CD4-positive, alpha-beta T cell (primary cell): ENCODE measurements at regions not wholly inside any gene's neighbourhood (a gene's known extent, or its start where the extent isn't known, plus 50 kb on each side); places are given as distances from the start of the nearest gene placed in this dataset.

ENCODE experiments used
- ATAC-seq: fragments of 200-7000 bp; cut with Tn5 transposase; one replicate; pipeline ENCODE4 v1.10.0; 2022; ENCODE audit warnings: mild to moderate bottlenecking; ENCODE audit not compliant: poor library complexity
- CTCF ChIA-PET: fragments of 350-600 bp; sonication (Branson Sonifier 250); formaldehyde crosslinking; loops from one replicate; lab custom pipeline; 2021; ENCODE audit warnings: antibody characterized with exemption, inconsistent platforms; lab: Charles Lee
- POLR2A ChIA-PET: fragments of 350-600 bp; sonication (Branson Sonifier 250); formaldehyde crosslinking; loops from one replicate; lab custom pipeline; 2021; ENCODE audit warnings: antibody characterized with exemption, inconsistent platforms; lab: Charles Lee
- DNase-seq, 14 experiments: peaks; one replicate each; pipeline ENCODE4 v3.0.0-alpha.2; 2013 to 2020; ENCODE audit warnings: mixed read lengths in 2 of 14
- H3K27ac ChIP-seq, 2 donors: one replicate each; pipeline versions ENCODE4 v1.5.1 to v1.7.0; 2013; ENCODE audit warnings: low read length in 2 of 2, low read depth in 1 of 2, mild to moderate bottlenecking in 1 of 2
- H3K27me3 ChIP-seq, 2 experiments: 1 replicate in 1 of 2; 2 replicates in 1 of 2; pipeline versions ENCODE4 v1.6.1 to v1.7.0; 2013; ENCODE audit warnings: low read length in 2 of 2, control low read depth in 1 of 2, mild to moderate bottlenecking in 1 of 2, moderate library complexity in 1 of 2; ENCODE audit not compliant: insufficient read depth in 2 of 2, control insufficient read depth in 1 of 2
- H3K36me3 ChIP-seq: one replicate; pipeline ENCODE4 v1.6.1; 2013; ENCODE audit warnings: low read length, control low read depth; ENCODE audit not compliant: insufficient read depth
- H3K4me1 ChIP-seq: one replicate; pipeline ENCODE4 v1.6.1; 2013; ENCODE audit warnings: low read length, control low read depth; ENCODE audit not compliant: insufficient read depth
- H3K4me3 ChIP-seq: one replicate; pipeline ENCODE4 v1.5.1; 2013; ENCODE audit warnings: mild to moderate bottlenecking, low read length, moderate library complexity
- H3K9me3 ChIP-seq, 2 experiments: 1 replicate in 1 of 2; 2 replicates in 1 of 2; pipeline versions ENCODE4 v1.6.1 to v1.7.0; 2013; ENCODE audit warnings: low read length in 2 of 2, mild to moderate bottlenecking in 2 of 2, control low read depth in 1 of 2, moderate library complexity in 1 of 2; ENCODE audit not compliant: control insufficient read depth in 1 of 2, insufficient read depth in 1 of 2
- H3K27ac Mint-ChIP-seq: one replicate; pipeline ENCODE4 v1.8.0; 2020; ENCODE audit warnings: mixed read lengths
- H3K27me3 Mint-ChIP-seq: one replicate; pipeline ENCODE4 v1.8.0; 2021; ENCODE audit warnings: mixed read lengths
- H3K36me3 Mint-ChIP-seq: one replicate; pipeline ENCODE4 v1.8.0; 2021; ENCODE audit warnings: low read depth, mixed read lengths
- H3K4me1 Mint-ChIP-seq: one replicate; pipeline ENCODE4 v1.8.0; 2021; ENCODE audit warnings: low read depth, mixed read lengths
- H3K4me3 Mint-ChIP-seq: one replicate; pipeline ENCODE4 v1.8.0; 2020; ENCODE audit warnings: mild to moderate bottlenecking, mixed read lengths
- H3K9me3 Mint-ChIP-seq: one replicate; pipeline ENCODE4 v1.8.0; 2020; ENCODE audit warnings: mixed read lengths
- CTCF ChIP-seq: fragments of 200-600 bp; IDR thresholded peaks from one replicate; pipeline ENCODE4 v1.8.0; 2022; ENCODE audit warnings: antibody characterized with exemption, mild to moderate bottlenecking
- intact Hi-C, 2 experiments: fragments of 100-400 bp; cut with DNase I in 1 of 2; cut with micrococcal nuclease in 1 of 2; formaldehyde crosslinking; loops; one replicate each; pipeline versions ENCODE4 v1.15.1 to v1.9.0; 2023 to 2025; cut with DNase I, micrococcal nuclease

GRCh38 chr3:88632226-88632625, 475.2 kb upstream of the EPHA3 start:
- no peak overlapping the region for H3K27ac Mint-ChIP-seq
- H3K36me3 Mint-ChIP-seq = no peaks in the 10 kb centered on the region
- DNase-seq (no peak), ATAC-seq (no peak)
- peaks cover 0 to 3% of the 10 kb centered on the region in 2 experiments for H3K9me3 ChIP-seq
- no peaks in the 10 kb centered on the region for H3K27me3 ChIP-seq
- H3K4me3 Mint-ChIP-seq = no peak overlapping the region
- H3K4me1 ChIP-seq = no peaks in the 10 kb centered on the region
- H3K4me3 ChIP-seq = no peak overlapping the region
- H3K4me1 Mint-ChIP-seq = no peaks in the 10 kb centered on the region
- H3K9me3 Mint-ChIP-seq = peaks cover 11% of the 10 kb centered on the region
- POLR2A ChIA-PET = no interaction called here
- CTCF ChIA-PET = no interaction called here
- no peak overlapping the region for H3K27ac ChIP-seq
- intact Hi-C loops = no loop called here
- no peaks in the 10 kb centered on the region for H3K36me3 ChIP-seq
- no peak for TF ChIP-seq CTCF
- H3K27me3 Mint-ChIP-seq = no peaks in the 10 kb centered on the region

- CTCF ChIA-PET = no interaction called here
- H3K27ac ChIP-seq = no peak overlapping the region
- H3K27ac Mint-ChIP-seq = no peak overlapping the region
- H3K36me3 Mint-ChIP-seq = no peaks in the 10 kb centered on the region
- POLR2A ChIA-PET = no interaction called here
- no peak for TF ChIP-seq CTCF
- ATAC-seq = no peak
- peaks cover 0 to 9% of the 10 kb centered on the region in 2 experiments for H3K9me3 ChIP-seq
- no peaks in the 10 kb centered on the region for H3K27me3 ChIP-seq
- peaks cover 15% of the 10 kb centered on the region for H3K9me3 Mint-ChIP-seq
- H3K27me3 Mint-ChIP-seq = no peaks in the 10 kb centered on the region
- H3K4me1 Mint-ChIP-seq = no peaks in the 10 kb centered on the region
- no peaks in the 10 kb centered on the region for H3K4me1 ChIP-seq
- no peak for DNase-seq
- H3K4me3 Mint-ChIP-seq = no peak overlapping the region
- no peaks in the 10 kb centered on the region for H3K36me3 ChIP-seq
- H3K4me3 ChIP-seq = no peak overlapping the region
- intact Hi-C loops = no loop called here
Measured at GRCh38 chr3:88640581-88640980, 466.8 kb upstream of the EPHA3 start.

- ChIA-PET POLR2A (no interaction called here), CTCF (no interaction called here)
- no peak overlapping the region for H3K27ac Mint-ChIP-seq
Measured at GRCh38 chr3:88641033-88641604, 466.3 kb upstream of the EPHA3 start.

More at GRCh38 chr3:88641033-88641604, 466.3 kb upstream of the EPHA3 start:
- Histone ChIP-seq H3K27me3 (no peaks in the 10 kb centered on the region), H3K4me1 (no peaks in the 10 kb centered on the region), H3K4me3 (no peak overlapping the region), H3K36me3 (no peaks in the 10 kb centered on the region), H3K9me3 (peaks cover 0 to 9% of the 10 kb centered on the region in 2 experiments), H3K27ac (no peak overlapping the region)
- H3K27me3 Mint-ChIP-seq = no peaks in the 10 kb centered on the region
- ATAC-seq (no peak), DNase-seq (no peak)
- H3K4me3 Mint-ChIP-seq = no peak overlapping the region
- no peaks in the 10 kb centered on the region for H3K4me1 Mint-ChIP-seq
- no peaks in the 10 kb centered on the region for H3K36me3 Mint-ChIP-seq
- intact Hi-C loops = no loop called here
- peaks cover 15% of the 10 kb centered on the region for H3K9me3 Mint-ChIP-seq
- no peak for TF ChIP-seq CTCF
